HG03378 (cell line): ENCODE measurements at regions not wholly inside any gene's neighbourhood (a gene's known extent, or its start where the extent isn't known, plus 50 kb on each side); places are given as distances from the start of the nearest gene placed in this dataset.
A peak's percentile ranks its signal among the peaks of the same experiment; 100 is the strongest.

ENCODE experiments used
- ATAC-seq: cut with Tn5 transposase; IDR thresholded peaks from one replicate; pipeline ENCODE4 v1.9.1; 2021; ENCODE audit warnings: mild to moderate bottlenecking, moderate library complexity; ENCODE audit not compliant: unreplicated experiment

- ATAC-seq: no peak
These were observed 254.5 kb upstream of the SOX2 start for GRCh38 chr3:181457190-181457589.

DNA sequence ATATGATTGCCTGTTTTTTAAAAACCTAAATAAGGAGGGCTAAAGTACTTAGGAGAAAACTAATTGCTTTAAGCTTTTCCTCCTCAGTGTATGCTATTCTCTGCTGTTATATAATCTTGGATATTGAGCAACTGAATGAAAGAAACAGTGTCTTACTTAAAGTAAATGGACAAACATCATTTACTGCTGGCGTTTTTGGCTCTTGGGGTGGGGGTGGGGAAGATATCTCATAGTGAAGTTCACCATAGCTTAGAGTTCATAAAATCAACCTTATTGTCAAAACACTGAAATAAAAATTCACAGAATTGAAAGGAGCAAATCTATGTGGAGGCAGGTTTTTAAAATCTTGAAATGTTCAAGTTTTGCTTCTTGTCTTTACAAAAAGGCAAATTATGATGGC lies 256.4 kb upstream of the SOX2 start:
- ATAC-seq: no peak

DNA sequence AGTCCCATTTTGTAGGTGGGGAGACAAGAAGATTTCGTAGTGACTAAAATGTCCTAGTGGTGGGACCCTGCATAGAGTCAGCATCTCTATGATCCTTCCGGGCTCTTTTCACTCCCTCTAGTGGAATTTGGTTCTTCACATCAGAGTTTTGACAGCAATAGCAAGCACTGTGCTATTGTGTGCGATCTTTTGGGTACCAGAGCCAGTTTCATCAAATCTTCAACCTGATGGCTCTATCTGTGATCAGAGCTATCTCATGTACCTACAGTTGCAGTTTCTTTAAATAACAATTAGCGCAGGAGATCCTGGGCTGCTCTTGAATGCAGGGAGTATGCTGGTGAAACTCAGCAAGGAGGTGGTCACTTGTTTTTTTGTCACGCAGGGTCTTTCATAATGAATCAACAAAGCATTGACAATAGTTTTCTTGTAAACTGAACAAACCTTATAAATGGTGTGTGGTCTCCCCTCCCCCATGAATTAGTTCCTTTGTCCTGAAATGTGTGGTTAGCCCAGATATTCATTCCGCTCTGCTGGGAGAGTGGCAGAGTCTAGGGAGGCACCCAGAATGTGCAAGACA lies 257.2 kb upstream of the SOX2 start:
- no peak for ATAC-seq

- no peak for ATAC-seq
These were observed 265.0 kb upstream of the SOX2 start for GRCh38 chr3:181446741-181447140.

GRCh38 chr3:181442066-181442465 lies 269.7 kb upstream of the SOX2 start:
- no peak for ATAC-seq

DNA sequence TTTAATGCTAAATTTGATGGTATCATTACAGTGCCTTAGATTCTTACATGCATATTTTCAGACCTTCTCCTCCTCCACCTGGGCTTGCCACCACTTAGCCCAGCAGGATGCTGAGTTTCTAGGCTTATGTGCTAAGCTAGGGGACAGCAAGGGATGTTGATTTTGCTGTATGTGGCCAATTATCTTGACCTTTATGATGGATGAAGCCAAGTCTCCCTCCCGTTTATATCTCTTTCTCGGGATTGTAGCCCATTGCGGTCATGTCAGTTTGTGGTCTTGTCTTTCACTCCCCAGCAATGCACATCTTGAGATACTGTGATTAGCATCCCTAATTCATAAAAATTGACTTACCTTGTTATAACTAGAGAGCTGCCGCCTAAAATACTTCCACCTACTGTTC lies 278.7 kb upstream of the SOX2 start:
- no peak for ATAC-seq

DNA sequence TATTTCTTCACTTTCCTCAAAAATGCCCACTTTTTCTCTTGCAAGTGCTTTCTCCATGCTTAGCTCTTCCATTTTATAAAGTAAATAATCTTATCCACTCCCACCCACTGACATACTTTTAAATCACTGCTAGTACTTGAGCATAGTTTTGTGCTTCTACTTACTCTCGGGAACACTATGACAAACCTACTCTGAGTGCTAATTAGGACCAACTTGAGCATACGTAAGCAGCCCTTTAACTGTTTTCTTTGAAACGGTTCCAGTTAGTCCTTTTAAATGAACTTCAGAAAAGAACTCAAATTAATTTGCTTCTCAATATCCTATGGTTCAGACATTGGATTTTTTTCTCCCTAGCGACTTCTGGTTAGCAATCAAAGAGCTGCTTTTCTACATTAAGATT lies 280.0 kb upstream of the SOX2 start:
- ATAC-seq: no peak

- ATAC-seq: no peak
These were observed 286.7 kb upstream of the SOX2 start for GRCh38 chr3:181425074-181425473.

DNA sequence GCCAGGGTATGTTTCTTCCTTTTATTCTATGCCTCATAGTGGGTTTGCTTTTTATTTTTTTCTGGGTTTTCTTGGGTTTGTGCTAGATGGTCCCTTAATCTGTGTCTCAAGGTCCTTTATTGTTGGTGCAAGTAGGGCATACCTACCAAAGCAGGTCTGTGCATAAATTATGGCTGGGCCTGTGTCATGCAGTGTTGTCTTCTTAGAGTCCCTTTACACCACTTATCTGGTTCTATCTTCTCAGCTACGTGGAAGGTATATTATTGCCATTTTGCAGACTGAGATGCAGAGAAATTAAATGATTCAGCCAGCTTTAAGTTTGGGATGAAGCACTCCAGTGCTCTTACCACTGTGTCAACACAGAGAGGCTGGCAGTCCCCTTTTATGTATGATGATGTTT lies 293.5 kb upstream of the SOX2 start:
- ATAC-seq: no peak

DNA sequence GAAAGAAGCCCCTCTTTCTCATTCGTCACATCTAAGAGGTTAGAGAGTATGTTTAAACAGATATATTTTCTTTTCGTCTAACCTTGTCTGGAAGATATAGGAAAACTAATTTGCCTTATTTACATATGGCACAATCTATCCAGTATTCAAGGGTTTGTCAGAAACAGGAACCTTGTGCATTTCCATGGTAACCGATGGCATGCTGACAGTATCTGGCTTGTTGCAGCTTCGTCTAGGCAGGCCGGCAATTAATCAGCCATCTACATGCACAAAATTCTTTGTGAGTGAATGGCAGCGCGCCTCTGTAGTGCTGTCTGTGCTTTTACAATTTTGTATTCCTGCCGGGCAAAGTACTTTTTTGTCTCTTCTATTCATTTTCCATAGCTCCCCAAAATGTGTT lies 294.0 kb upstream of the SOX2 start:
- ATAC-seq: no peak

DNA sequence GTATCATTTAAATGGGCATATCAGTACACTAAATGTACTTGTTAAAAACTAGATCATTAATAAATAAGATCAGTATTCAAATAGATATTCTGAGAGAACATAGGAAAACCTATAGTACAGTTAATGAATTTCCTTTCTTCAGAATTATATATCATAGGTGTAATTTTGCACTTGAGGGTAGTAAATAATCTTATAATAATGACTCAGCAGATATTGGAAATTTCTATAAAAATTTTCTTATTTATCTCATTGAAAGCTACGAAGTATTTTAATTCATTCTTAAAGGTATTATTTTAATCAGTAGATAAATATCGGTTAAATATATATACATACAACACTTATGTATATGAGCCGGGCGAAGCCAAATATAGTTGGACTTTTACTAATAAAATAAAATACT lies 300.9 kb upstream of the SOX2 start:
- ATAC-seq: no peak

DNA sequence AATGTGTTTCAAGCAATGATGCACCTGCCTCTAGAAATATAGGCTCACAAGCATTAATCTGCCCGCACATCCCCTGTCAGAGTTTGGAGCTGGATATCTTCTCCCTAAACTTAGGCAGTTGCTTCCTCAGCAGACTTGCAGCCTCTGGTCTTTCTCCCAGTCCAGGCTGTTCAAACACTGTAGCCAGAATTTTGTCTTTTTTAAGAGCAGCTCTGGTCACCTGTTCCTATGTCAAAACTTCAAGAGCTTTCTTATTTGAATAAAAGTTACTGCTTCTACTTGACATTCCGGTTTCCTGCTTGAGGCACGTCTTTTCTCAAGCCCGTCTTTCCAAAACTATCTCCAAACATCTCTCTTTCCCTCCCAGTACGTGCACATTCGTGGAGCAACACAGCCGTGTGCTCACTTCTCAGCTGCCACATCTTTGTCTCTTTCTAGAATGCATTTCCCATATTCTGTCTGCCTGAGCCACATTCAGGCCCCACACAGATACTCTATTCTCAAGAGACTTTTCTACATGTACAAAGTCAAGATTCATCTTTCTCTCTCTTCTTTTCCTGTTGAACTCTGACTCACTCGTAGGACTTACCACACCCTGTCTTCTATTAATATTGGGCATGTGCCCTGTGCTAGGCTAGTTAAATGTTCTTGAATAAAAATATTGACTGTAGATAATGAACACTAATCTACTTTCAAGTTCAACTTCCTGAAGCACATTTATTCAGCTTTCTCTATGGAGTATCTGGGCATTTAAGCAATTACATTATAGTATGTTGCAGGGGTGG lies 307.7 kb upstream of the SOX2 start:
- ATAC-seq: no peak

DNA sequence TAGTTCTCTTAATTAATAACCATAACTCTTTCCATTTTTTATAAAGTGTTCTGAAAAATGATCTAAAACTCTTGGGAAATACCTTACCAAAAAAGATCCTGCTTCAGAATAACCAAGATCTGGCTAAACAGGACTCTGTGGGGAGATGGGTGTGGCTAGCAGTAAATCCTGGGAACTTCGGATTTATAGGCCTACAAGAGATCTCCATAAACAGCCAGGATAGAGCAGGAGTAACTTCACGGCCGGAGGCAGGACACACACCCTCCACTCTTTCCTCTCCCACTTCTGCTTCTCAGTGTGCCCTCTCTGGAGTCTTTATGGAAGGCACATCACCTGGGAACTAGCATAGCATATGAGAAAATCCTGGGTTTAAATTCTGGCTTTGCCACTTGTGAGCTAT lies 309.4 kb upstream of the SOX2 start:
- no peak for ATAC-seq

DNA sequence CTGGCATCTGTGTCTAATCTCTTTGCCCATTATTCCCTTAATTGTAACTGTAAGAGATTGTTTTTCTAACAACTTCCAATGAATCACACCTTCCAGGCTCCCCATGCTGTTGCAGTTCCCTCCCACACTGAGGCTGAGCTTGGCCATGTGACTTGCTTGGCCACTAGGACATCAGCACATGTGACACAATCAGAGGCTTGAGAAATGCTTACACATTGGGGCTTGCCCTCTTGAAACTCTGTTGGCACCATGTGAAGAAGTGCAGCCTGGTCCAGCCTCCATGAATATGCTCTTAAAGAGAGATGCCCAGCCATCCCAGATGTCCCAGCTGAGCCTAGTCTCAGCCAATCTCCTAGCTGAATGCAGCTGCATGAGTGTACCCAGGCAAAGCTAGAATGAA lies 326.8 kb upstream of the SOX2 start:
- no peak for ATAC-seq

- ATAC-seq: no peak
These were observed 328.0 kb upstream of the SOX2 start for GRCh38 chr3:181383760-181384159.

- ATAC-seq: no peak
These were observed 328.5 kb upstream of the SOX2 start for GRCh38 chr3:181383201-181383600.

DNA sequence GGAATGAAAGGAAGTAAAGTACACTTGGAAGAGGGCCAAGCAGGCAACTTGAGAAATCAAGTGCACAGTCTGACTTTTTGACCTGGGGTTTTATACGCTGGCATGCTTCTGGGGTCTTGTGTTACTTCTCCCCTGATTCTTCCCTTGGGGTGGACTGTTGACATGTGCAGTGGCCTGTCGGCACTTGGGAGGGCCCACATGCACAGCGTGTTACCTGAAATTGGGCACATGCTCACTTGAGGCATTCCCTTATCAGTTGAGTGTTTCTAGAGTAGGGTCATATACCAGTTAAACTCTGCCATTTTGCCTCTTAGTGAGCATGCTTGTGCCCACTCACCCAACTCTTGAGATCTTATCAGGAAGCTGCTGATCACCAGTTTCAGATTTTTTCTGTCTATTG lies 329.1 kb upstream of the SOX2 start:
- no peak for ATAC-seq

GRCh38 chr3:181379278-181379677 lies 332.4 kb upstream of the SOX2 start:
- no peak for ATAC-seq

- ATAC-seq: no peak
These were observed 342.1 kb upstream of the SOX2 start for GRCh38 chr3:181369637-181370036.

- no peak for ATAC-seq
These were observed 348.5 kb upstream of the SOX2 start for GRCh38 chr3:181363231-181363630.

GRCh38 chr3:181362378-181362777 lies 349.3 kb upstream of the SOX2 start:
- no peak for ATAC-seq

GRCh38 chr3:181358562-181358961 lies 353.2 kb upstream of the SOX2 start:
- peak; percentile 83 for ATAC-seq

GRCh38 chr3:181358060-181358459 lies 353.7 kb upstream of the SOX2 start:
- no peak for ATAC-seq
